SJSA1 (cell line): ENCODE measurements at regions not wholly inside any gene's neighbourhood (a gene's known extent, or its start where the extent isn't known, plus 50 kb on each side); places are given as distances from the start of the nearest gene placed in this dataset.

ENCODE experiments used
- DNase-seq, 2 experiments: peaks; one replicate each; pipeline ENCODE4 v3.0.0-alpha.2; 2015 to 2020; ENCODE audit warnings: low spot score in 2 of 2, low read depth in 1 of 2
- H3K27ac ChIP-seq: fragments of 250-450 bp; sonication (Bioruptor Pico); 2 replicates; pipeline ENCODE4 v1.5.1; 2020; ENCODE audit warnings: mild to moderate bottlenecking, moderate library complexity
- H3K27me3 ChIP-seq: fragments of 250-450 bp; sonication (Bioruptor Pico); replicated peaks from 2 replicates; pipeline ENCODE4 v1.5.1; 2020; ENCODE audit warnings: mild to moderate bottlenecking, moderate library complexity
- H3K36me3 ChIP-seq: fragments of 250-450 bp; sonication (Bioruptor Pico); 2 replicates; pipeline ENCODE4 v1.5.1; 2020; ENCODE audit warnings: mild to moderate bottlenecking
- H3K4me1 ChIP-seq: fragments of 250-450 bp; sonication (Bioruptor Pico); replicated peaks from 2 replicates; pipeline ENCODE4 v1.6.1; 2021; ENCODE audit warnings: mild to moderate bottlenecking
- H3K4me3 ChIP-seq: fragments of 250-450 bp; sonication (Bioruptor Pico); 2 replicates; pipeline ENCODE4 v1.5.1; 2020; ENCODE audit warnings: mild to moderate bottlenecking
- H3K9me3 ChIP-seq: fragments of 250-450 bp; sonication (Bioruptor Pico); replicated peaks from 2 replicates; pipeline ENCODE4 v1.5.1; 2020; ENCODE audit warnings: mild to moderate bottlenecking

DNA sequence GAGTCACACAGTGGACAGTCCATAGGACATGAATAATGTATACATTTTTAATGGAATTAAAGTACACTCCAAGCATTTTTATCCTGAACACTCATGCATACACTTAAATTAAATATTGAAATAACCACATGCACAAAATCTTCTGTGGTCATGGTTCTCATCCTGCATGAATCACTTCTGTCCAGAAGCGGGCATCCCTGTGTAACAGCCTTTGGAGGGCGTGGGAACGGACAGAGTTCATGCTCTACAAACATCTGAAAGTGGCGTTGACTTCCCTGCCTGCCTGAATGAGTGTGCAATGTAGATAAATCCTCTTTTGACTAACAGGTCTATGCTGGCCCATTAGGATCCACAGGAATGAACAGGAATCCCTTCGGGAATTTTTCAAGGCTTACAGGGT lies 780.2 kb downstream of the BRD1 start:
- Histone ChIP-seq H3K27ac (no peak overlapping the region), H3K4me3 (no peak overlapping the region), H3K36me3 (no peaks in the 10 kb centered on the region), H3K27me3 (no peaks in the 10 kb centered on the region), H3K9me3 (no peaks in the 10 kb centered on the region; the same call in none of the 2 replicates), H3K4me1 (no peaks in the 10 kb centered on the region)
- DNase-seq: no peak

DNA sequence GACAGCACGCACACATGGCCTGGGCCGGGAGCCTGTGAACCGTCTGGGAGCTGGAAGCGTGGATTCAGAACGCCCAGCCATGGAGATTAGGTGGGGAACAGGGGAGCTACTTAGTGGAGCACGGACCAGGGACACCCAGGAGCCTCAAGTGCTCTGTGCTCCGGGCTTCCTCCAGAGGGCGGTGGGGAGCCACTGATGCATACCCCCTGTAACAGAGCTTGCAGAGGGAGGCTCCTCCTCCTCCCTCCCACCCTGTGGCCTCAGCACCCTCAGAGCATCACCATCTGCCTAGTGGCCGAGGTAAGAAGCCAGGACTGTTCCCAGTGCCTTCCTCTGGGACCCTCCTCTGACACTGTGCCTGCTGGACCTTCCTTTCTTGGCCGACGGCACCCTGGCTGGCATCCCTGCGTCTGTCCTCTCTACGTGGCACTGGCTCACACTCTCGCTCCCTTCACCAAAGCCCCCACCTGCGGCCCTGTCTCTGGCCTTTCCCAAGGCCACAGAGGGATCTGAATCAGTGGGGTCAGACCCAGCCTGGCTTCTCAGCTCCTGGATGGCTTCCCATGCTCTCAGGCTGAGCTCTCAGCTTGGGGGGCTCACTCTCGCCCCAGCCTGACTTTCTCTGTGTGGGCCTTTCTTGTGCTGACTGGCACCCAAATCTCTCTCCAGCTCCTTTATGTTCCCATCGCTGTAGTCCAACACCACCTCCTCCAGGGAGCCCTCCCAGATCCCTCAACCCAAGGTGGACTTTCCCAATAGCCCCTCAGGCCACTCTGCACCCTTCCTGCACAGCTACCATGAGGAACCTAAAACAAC lies 780.9 kb downstream of the BRD1 start:
- no peak overlapping the region for H3K4me3 ChIP-seq
- H3K27ac ChIP-seq: no peak overlapping the region
- H3K9me3 ChIP-seq: no peaks in the 10 kb centered on the region; the same call in none of the 2 replicates
- H3K27me3 ChIP-seq: no peaks in the 10 kb centered on the region
- no peak for DNase-seq
- no peaks in the 10 kb centered on the region for H3K4me1 ChIP-seq
- no peaks in the 10 kb centered on the region for H3K36me3 ChIP-seq

DNA sequence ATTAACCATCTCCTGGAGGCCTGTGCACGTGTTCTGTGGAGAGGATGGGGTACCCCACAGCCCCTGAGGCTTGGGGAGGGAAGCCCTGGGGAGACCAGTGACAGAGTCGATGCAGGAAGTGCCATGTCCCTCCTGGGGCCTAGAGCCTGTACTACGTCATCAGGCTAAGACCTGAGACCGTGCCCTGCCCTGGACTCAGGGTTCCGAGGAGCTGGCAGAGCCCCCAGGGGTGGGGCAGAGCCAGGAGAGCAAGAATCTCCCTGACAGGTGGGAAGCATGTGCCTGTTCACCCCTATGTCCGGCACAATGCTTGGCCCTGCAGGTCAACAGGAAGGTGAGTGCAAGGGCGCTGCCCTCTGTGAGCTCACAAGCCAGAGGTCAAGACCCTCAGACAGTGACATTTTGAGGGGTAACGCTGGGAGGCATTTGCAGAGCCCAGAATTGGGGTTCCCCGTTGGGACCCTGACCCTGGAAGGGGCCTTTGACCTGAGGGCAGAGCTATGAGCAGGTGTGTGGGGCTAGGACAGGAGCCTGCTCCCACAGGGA lies 781.6 kb downstream of the BRD1 start:
- H3K4me1 ChIP-seq: no peaks in the 10 kb centered on the region
- no peaks in the 10 kb centered on the region for H3K36me3 ChIP-seq
- no peaks in the 10 kb centered on the region; the same call in none of the 2 replicates for H3K9me3 ChIP-seq
- no peak overlapping the region for H3K4me3 ChIP-seq
- DNase-seq: no peak
- no peaks in the 10 kb centered on the region for H3K27me3 ChIP-seq
- H3K27ac ChIP-seq: no peak overlapping the region

DNA sequence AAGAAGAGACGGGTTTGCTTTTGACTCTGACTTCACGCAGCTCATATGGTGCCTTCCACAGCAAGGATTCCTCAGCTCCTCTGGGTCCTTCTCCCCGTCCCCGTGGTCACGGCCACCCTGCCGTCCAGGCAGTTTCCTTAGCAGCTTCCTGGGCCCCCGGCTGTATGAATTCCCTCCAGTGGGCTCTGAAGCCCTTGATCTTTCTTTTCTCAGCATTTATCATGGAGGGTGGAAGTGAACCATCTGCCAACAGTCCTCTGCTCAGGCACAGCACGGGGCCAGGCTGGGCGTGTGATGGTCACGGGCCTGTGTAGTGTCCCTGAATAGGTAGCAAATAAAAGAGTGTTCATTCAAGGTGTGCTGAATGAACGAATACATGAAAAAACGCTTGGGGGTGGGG lies 782.4 kb downstream of the BRD1 start:
- no peak for DNase-seq
- no peak overlapping the region for H3K4me3 ChIP-seq
- no peaks in the 10 kb centered on the region for H3K36me3 ChIP-seq
- no peaks in the 10 kb centered on the region; the same call in none of the 2 replicates for H3K9me3 ChIP-seq
- H3K27ac ChIP-seq: no peak overlapping the region
- H3K27me3 ChIP-seq: no peaks in the 10 kb centered on the region
- no peaks in the 10 kb centered on the region for H3K4me1 ChIP-seq

DNA sequence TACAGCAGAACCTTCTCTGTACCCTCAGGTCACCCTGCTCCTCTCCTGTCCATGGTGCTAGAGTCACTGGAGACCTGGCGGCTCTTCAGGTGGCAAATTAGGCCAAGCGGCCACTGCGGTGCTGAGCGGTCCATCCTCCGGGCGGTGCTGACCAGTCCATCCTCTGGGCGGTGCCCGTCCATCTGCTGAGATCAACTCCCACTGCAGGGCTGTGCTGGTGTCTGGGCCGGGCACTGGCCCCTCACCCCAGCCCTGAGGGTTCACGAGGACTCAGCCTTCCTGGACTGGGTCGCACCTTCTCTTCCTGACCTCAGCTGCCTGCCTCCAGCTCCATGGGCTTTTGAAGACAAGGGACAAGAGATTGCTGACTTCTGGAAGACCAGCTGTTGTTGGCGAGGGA lies 782.9 kb downstream of the BRD1 start:
- H3K9me3 ChIP-seq: no peaks in the 10 kb centered on the region; the same call in none of the 2 replicates
- H3K27me3 ChIP-seq: no peaks in the 10 kb centered on the region
- no peak overlapping the region for H3K27ac ChIP-seq
- no peak overlapping the region for H3K4me3 ChIP-seq
- no peak for DNase-seq
- H3K36me3 ChIP-seq: no peaks in the 10 kb centered on the region
- no peaks in the 10 kb centered on the region for H3K4me1 ChIP-seq

DNA sequence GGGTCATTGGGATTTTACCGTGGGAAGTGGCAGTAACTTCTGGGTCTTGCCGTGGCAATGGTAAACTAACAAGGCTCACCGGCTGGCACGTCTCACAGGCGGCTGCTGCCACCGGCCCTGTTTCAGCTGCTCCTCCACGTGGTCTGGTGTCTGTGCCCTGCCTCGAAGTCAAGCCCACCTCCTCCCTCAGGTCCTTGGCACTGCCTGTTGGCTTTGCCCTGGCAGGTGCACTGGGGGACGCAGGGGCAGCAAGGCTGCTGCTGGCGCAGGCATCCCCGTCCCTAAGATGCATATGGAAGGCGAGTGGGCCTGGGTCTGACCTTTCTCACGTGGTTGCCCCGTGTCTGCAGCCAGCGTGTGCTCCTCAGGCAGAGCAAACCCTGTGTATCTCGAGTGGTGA lies 783.6 kb downstream of the BRD1 start:
- no peak for DNase-seq
- no peaks in the 10 kb centered on the region for H3K36me3 ChIP-seq
- H3K4me3 ChIP-seq: no peak overlapping the region
- no peaks in the 10 kb centered on the region for H3K27me3 ChIP-seq
- H3K4me1 ChIP-seq: no peaks in the 10 kb centered on the region
- no peak overlapping the region for H3K27ac ChIP-seq
- no peaks in the 10 kb centered on the region; the same call in 1 of the 2 replicates for H3K9me3 ChIP-seq

DNA sequence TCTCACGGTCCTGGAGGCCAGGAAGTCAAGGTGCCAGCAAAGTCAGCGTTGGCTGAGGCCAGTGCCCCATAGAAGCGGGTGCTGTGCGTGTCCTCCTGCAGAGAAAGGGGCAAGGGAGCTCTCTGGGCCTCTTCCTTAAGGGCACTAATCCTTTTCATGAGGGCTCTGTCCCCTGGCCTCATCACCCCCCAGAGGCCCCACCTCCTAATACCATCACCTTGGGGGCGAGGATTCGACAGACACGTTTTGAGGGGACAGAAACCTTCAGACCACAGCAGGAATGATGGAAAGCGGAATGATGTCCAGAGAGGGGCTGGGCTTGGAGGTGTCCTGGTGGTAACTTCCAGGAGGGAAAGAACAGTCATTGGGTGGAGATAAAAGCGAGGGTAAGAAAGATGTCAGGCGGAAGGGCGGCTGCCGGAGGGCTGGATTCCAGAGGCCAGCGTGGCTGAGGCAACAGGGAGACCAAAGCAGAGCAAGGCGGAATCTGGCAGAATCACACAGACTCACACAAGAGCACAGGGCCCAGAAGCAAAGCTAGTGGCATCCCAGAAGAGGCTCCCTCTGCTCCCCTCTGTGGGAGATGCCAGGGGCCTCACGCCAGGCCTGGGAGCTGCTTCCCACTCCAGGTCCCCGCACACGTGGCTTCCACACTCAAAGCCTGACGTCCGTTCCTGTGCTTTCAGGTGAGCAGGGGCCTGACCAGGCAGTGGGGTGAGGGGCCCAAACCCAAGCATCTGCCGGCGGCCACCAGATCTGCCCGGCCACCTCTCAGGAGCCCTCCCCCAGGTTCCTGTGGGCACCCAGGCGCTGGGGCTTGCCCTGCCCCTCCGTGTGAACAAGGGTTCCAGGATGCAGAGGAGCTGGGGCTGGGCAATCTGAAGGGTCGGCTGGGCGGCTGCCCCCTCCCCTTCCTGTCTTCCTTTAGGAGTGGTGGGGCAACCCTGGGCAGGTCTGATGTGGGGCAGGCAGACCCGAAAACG lies 784.5 kb downstream of the BRD1 start:
- H3K27ac ChIP-seq: no peak overlapping the region
- H3K27me3 ChIP-seq: no peaks in the 10 kb centered on the region
- H3K4me3 ChIP-seq: no peak overlapping the region
- DNase-seq: no peak
- no peaks in the 10 kb centered on the region for H3K36me3 ChIP-seq
- no peaks in the 10 kb centered on the region for H3K4me1 ChIP-seq
- no peaks in the 10 kb centered on the region; the same call in 1 of the 2 replicates for H3K9me3 ChIP-seq

DNA sequence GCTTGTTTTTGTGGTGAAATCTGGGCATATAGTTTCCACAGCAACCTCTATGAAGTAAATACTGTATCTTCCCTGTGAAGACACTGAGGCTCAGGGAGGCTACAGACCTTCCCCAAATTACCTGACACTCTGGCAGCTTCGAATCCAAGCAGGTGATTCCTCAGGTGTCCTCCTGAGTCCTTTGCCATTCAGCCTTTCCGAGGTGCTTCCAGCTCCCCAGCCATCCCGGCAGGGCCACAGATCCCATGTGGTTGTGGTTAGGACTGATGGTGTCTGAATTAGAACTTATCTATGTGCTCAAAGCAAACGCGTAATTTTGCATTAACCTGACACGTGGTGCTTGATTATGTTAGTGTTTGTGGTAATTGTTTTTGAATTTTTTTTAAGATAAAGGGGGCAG lies 785.6 kb downstream of the BRD1 start:
- H3K36me3 ChIP-seq: no peaks in the 10 kb centered on the region
- no peaks in the 10 kb centered on the region for H3K27me3 ChIP-seq
- H3K9me3 ChIP-seq: no peaks in the 10 kb centered on the region; the same call in 1 of the 2 replicates
- H3K4me1 ChIP-seq: no peaks in the 10 kb centered on the region
- no peak overlapping the region for H3K4me3 ChIP-seq
- H3K27ac ChIP-seq: no peak overlapping the region
- DNase-seq: no peak

DNA sequence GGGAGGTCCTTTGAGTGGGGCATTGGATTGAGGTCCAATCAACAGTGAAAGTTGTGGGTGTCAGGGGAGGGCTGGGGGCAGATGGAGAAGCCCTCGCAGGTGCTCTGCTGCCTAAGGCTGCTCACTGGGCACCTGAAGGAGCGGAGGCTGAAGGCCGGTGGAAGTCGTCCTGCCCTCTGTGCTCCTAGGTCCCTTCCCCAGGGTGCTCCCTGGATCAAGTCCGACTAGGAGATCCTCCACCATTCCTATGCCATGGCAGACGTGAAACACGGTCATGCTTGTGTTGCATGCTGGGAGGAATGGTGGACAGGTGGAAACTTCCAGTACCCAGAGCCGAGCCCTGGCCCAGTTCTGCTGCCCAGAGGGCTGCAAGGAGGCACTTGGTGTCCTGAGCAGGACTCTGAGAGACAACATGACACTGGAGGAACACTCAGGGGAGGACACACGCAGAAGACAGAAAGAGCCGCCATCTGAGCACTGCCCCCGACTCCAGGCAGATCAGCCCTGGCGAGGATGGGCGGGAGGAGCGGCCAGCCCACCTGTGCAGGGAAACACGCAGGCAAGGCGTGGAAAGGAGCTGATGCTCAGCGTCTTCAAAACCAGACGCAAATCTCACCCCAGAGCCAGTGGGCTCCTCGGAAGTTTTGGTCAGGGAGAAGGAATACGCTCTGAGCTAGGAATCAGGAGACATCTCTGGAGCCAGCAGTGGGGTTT lies 786.8 kb downstream of the BRD1 start:
- H3K4me1 ChIP-seq: no peaks in the 10 kb centered on the region
- no peaks in the 10 kb centered on the region for H3K36me3 ChIP-seq
- DNase-seq: no peak
- H3K27ac ChIP-seq: no peak overlapping the region
- no peaks in the 10 kb centered on the region for H3K27me3 ChIP-seq
- peaks cover 5% of the 10 kb centered on the region for H3K9me3 ChIP-seq
- H3K4me3 ChIP-seq: no peak overlapping the region

DNA sequence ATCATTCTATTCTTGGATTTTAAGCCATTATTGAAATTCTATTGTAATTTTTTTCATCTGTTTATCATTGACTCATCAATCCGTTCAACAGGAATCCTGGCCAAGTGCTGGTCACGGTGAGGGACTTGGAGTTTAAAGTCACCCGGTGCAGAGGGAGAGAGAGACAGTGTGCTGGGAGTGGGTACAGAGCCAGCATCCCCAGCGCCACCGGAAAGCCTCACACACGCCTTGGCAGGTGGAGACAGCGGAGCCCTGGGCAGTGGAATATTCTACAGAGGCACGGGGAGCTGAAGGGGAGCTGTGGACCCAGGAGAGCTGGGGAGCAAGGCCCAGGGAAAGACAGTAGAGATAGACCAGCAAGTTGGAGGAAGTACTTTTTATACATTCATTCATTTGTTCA lies 787.6 kb downstream of the BRD1 start:
- Histone ChIP-seq H3K27me3 (no peaks in the 10 kb centered on the region), H3K27ac (no peak overlapping the region), H3K4me3 (no peak overlapping the region), H3K9me3 (peaks cover 5% of the 10 kb centered on the region), H3K4me1 (no peaks in the 10 kb centered on the region), H3K36me3 (no peaks in the 10 kb centered on the region)
- no peak for DNase-seq

DNA sequence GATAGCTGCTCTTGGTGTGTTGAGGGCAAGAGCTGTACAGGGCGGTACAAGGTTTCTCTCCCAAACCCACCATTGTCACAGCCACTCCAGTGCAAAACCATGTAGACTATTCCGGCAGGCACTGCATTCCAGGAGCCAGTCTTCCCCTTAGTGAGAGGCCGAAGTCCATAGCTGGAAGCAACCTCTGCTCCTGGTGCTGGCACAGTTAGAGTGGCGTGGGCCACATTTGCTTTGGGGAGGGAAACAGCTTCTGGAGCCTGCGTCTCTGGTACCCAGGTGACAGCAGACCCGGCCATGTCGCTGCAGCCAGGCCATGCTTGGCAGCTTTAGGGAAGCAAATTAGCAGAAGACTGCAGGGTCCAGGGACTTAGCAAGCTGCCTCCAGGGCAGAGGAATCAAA lies 788.0 kb downstream of the BRD1 start:
- H3K27me3 ChIP-seq: no peaks in the 10 kb centered on the region
- H3K36me3 ChIP-seq: no peaks in the 10 kb centered on the region
- H3K27ac ChIP-seq: no peak overlapping the region
- H3K4me3 ChIP-seq: no peak overlapping the region
- peaks cover 5% of the 10 kb centered on the region for H3K9me3 ChIP-seq
- no peaks in the 10 kb centered on the region for H3K4me1 ChIP-seq
- no peak for DNase-seq

DNA sequence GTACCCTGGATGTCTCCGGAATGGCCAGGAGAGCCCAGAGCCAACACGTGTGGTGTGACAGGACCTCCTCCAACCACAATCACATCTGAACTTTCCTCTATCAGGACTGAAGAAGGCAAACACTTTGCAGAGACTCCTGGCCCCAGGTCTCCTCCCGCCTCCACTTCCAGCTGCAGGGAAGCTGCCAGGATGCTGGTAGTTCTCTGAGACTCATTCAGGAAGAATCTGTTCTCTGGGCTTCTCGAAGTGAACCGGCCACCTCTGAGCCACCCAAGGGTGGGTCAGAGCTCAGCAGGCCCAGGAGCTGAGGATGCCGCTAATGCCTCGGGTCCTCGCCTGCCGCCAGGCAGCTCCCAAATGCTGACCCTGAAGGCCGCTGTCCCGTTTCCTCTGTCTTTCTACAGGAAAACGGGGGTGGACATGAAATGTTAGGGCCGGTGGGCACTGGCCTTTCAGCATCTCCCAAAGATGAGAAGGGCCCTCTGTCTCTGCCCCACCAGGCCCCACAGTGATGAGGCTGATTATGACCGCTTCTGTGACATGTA lies 789.9 kb downstream of the BRD1 start:
- H3K27me3 ChIP-seq: no peaks in the 10 kb centered on the region
- no peaks in the 10 kb centered on the region for H3K4me1 ChIP-seq
- H3K4me3 ChIP-seq: no peak overlapping the region
- no peaks in the 10 kb centered on the region for H3K36me3 ChIP-seq
- H3K27ac ChIP-seq: no peak overlapping the region
- no peak for DNase-seq
- H3K9me3 ChIP-seq: peaks cover 5% of the 10 kb centered on the region

DNA sequence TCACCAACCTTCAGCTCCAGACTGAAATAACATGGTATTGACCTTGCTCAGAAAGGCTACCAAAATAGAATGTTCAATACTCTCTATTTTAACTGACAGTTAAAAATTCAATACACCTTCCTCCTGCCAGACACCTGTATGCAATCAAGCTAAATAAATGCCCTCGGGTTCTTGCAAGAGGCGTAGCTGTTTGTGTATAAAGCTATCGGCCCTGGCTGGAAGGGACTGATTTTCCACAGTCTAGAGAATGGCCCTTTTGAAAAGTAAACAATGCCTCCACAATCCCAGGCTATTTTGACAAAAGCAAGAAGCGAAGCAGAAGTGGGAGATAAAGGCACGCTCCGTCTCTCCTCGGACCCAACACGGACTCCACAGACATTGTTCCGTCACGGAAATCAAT lies 791.2 kb downstream of the BRD1 start:
- no peak overlapping the region for H3K27ac ChIP-seq
- H3K27me3 ChIP-seq: no peaks in the 10 kb centered on the region
- no peaks in the 10 kb centered on the region for H3K36me3 ChIP-seq
- H3K4me3 ChIP-seq: no peak overlapping the region
- H3K4me1 ChIP-seq: no peaks in the 10 kb centered on the region
- DNase-seq: no peak
- H3K9me3 ChIP-seq: peaks cover 5% of the 10 kb centered on the region; the same call in 1 of the 2 replicates
